ENCODE measurements at regions not wholly inside any gene's neighbourhood (a gene's known extent, or its start where the extent isn't known, plus 50 kb on each side); places are given as distances from the start of the nearest gene placed in this dataset.

DNA sequence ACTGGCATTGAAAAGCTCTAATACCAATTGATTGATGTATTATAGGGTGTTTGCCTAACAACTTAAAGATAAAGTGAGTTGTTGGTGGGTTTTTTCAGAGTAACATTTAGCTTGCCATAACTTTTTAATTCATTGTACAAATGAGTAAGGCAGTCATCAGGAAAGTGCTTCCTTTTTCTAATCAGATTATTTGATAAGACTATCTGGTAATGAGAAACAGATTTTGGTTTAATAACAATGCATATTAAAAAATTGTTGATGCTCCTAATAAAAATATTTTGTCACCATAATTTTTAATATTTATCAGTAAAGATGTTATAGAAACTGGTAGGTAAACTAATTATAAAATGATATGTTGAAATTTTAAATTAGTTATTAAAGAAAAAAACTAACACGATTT lies 51.3 kb downstream of the BLTP1 start:
- TF ChIP-seq, protein P1, sequence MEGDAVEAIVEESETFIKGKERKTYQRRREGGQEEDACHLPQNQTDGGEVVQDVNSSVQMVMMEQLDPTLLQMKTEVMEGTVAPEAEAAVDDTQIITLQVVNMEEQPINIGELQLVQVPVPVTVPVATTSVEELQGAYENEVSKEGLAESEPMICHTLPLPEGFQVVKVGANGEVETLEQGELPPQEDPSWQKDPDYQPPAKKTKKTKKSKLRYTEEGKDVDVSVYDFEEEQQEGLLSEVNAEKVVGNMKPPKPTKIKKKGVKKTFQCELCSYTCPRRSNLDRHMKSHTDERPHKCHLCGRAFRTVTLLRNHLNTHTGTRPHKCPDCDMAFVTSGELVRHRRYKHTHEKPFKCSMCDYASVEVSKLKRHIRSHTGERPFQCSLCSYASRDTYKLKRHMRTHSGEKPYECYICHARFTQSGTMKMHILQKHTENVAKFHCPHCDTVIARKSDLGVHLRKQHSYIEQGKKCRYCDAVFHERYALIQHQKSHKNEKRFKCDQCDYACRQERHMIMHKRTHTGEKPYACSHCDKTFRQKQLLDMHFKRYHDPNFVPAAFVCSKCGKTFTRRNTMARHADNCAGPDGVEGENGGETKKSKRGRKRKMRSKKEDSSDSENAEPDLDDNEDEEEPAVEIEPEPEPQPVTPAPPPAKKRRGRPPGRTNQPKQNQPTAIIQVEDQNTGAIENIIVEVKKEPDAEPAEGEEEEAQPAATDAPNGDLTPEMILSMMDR (IDR thresholded peaks at IDR 0.05; ENCODE audit: low read depth, low read length): no peak
- H3K4me3 ChIP-seq (ENCODE audit: low read depth, low read length): no peak overlapping the region

DNA sequence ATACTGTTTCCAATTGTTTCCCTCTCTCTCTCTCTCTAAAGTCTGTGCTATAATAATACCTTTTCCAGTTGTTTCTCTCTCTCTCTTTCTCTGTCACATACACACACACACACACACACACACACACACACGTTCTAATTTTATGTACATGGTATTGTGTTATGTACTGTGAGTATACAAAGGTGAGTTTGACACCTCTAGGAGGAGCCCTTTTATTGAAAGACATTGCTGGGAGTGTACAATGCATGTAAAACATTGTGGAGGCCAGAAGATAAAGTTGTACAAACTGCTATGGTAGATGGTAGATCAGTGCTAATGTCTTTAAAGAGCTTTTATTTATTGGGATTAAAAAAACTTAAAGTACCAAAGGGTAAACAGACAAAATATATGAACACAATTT lies 53.6 kb downstream of the BLTP1 start:
- TF ChIP-seq, protein P1 (IDR thresholded peaks at IDR 0.05; ENCODE audit: low read depth, low read length): no peak
- H3K4me3 ChIP-seq (ENCODE audit: low read depth, low read length): no peak overlapping the region

GRCh38 chr4:122212880-122213279 lies 60.7 kb downstream of the BLTP1 start:
- no peak overlapping the region for H3K4me3 ChIP-seq (ENCODE audit: low read depth, low read length)
- TF ChIP-seq, protein P1 (IDR thresholded peaks at IDR 0.05; ENCODE audit: low read depth, low read length): no peak

GRCh38 chr4:122218762-122219161 lies 66.6 kb downstream of the BLTP1 start:
- TF ChIP-seq, protein P1 (IDR thresholded peaks at IDR 0.05; ENCODE audit: low read depth, low read length): peak; percentile 21; the same call in 1 of the 2 replicates
- H3K4me3 ChIP-seq (ENCODE audit: low read depth, low read length): no peak overlapping the region

GRCh38 chr4:122219356-122219755 lies 67.2 kb downstream of the BLTP1 start:
- H3K4me3 ChIP-seq (ENCODE audit: low read depth, low read length): no peak overlapping the region
- TF ChIP-seq, protein P1 (IDR thresholded peaks at IDR 0.05; ENCODE audit: low read depth, low read length): no peak

- TF ChIP-seq, protein P1 (IDR thresholded peaks at IDR 0.05; ENCODE audit: low read depth, low read length): no peak
- H3K4me3 ChIP-seq (ENCODE audit: low read depth, low read length): no peak overlapping the region
Observed at GRCh38 chr4:122221322-122221721, 69.2 kb downstream of the BLTP1 start.

DNA sequence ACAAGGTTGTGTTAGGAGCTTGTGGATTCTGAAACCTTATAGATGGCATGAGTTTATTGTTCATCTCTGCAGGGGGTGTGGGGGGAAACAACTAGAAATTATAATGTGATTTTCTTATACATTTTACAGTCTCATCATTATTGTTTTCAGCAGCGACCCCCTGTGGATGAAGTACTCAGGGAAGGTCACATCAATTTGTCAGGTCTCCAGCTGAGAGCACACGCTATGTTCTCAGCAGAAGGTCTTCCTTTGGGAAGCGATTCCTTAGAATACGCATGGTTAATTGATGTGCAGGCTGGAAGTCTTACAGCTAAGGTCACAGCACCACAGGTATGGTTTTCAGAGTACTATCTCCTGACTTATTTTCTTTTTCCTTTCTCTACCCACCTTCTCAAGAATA lies 72.2 kb downstream of the BLTP1 start:
- no peak overlapping the region for H3K4me3 ChIP-seq (ENCODE audit: low read depth, low read length)
- TF ChIP-seq, protein P1 (IDR thresholded peaks at IDR 0.05; ENCODE audit: low read depth, low read length): 0 out of 2 replicates have a peak, but pooled peaks have one; percentile 14
